ENCODE measurements at regions not wholly inside any gene's neighbourhood (a gene's known extent, or its start where the extent isn't known, plus 50 kb on each side); places are given as distances from the start of the nearest gene placed in this dataset.

DNA sequence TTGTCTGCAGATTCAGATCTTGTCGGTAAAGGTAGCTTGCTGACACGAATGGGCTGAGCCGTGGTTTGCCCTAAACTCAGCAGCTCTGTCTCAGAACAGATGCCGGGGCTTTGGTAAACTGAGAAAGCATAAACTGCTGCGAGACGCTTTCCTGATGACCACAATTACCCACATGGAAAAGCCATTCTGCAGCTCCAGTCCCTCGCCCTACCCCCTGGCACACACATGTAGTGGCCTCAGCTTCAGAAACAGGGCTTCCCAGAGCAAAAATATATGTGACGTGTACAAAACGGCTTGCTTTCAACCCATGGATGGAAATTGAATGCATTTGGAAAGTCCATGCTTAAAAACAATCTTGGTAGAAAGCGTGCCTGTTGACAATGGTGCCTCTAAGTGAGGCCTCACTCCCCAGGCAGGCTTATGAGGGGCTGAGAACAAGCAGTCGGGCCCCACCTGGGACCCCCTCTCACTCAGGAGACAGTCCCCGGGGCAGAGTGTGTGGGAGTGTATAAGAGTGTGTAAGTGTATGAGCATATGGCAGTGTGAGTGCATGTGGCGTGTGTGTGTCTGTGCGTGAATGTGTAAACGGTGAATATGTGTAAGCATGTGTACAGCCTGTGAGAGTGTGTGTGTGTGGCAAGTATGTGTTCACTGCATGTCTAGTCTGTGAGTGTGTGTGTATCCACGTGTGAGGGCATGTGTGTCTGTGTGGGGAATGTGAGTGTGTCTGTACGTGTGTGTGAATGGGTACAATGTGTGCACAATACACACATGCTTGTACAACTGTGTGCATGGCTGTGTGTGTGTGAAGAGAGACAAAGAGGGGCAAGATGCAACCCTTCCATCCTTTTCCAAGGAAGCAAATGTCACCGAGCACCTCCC, 88.2 kb upstream of the SMIM23 start:
- TF ChIP-seq, protein P1, sequence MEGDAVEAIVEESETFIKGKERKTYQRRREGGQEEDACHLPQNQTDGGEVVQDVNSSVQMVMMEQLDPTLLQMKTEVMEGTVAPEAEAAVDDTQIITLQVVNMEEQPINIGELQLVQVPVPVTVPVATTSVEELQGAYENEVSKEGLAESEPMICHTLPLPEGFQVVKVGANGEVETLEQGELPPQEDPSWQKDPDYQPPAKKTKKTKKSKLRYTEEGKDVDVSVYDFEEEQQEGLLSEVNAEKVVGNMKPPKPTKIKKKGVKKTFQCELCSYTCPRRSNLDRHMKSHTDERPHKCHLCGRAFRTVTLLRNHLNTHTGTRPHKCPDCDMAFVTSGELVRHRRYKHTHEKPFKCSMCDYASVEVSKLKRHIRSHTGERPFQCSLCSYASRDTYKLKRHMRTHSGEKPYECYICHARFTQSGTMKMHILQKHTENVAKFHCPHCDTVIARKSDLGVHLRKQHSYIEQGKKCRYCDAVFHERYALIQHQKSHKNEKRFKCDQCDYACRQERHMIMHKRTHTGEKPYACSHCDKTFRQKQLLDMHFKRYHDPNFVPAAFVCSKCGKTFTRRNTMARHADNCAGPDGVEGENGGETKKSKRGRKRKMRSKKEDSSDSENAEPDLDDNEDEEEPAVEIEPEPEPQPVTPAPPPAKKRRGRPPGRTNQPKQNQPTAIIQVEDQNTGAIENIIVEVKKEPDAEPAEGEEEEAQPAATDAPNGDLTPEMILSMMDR (IDR thresholded peaks at IDR 0.05): no peak
- no peak for TF ChIP-seq EP300 (IDR thresholded peaks at IDR 0.05)

Measured in ovary (tissue), 3 donors.